Transverse colon (tissue), 3 donors: ENCODE measurements at regions not wholly inside any gene's neighbourhood (a gene's known extent, or its start where the extent isn't known, plus 50 kb on each side); places are given as distances from the start of the nearest gene placed in this dataset.

ENCODE experiments used
- CTCF ChIP-seq, 5 experiments: fragments of 200-600 bp in 3 of 5; fragments of 450-650 bp in 2 of 5; sonication (generic) in 3 of 5; IDR thresholded peaks; 1 replicate in 2 of 5; 2 replicates in 3 of 5; pipeline ENCODE4 v1.5.1; 2016 to 2017; ENCODE audit warnings: antibody characterized with exemption in 5 of 5, inconsistent platforms in 3 of 5, mild to moderate bottlenecking in 2 of 5, moderate library complexity in 1 of 5
- POLR2A ChIP-seq: fragments of 450-650 bp; IDR thresholded peaks from one replicate; pipeline ENCODE4 v1.6.1; 2016; ENCODE audit warnings: antibody characterized with exemption, mild to moderate bottlenecking, moderate library complexity

- no peak for TF ChIP-seq CTCF (IDR thresholded peaks at IDR 0.05)
- no peak for TF ChIP-seq POLR2A
These were observed 191.6 kb upstream of the TOPAZ1 start for GRCh38 chr3:44050101-44050500.
